ENCODE measurements at regions not wholly inside any gene's neighbourhood (a gene's known extent, or its start where the extent isn't known, plus 50 kb on each side); places are given as distances from the start of the nearest gene placed in this dataset.
"Not testable (repeated sequence)": the region's sequence is repeated elsewhere in the genome, so short reads cannot be mapped to it uniquely, and the experiment has no call there.

DNA sequence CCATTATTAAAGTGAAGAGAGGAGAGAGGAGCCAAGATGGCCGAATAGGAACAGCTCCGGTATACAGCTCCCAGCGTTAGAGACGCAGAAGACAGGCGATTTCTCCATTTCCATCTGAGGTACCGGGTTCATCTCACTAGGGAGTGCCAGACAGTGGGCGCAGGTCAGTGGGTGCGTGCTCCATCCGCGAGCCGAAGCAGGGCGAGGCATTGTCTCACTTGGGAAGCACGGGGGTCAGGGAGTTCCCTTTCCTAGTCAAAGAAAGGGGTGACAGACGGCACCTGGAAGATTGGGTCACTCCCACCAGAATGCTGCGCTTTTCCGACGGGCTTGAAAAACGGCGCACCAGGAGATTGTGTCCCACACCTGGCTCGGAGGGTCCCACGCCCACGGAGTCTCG lies 1305.3 kb downstream of the FOXD4L5 start:
- H3K4me3 ChIP-seq (replicated peaks; ENCODE audit: low read depth, low read length); DNase-seq (ENCODE audit: low read depth): not testable (repeated sequence)

All from fibroblast of pulmonary artery (primary cell).